ENCODE measurements at regions not wholly inside any gene's neighbourhood (a gene's known extent, or its start where the extent isn't known, plus 50 kb on each side); places are given as distances from the start of the nearest gene placed in this dataset.

GRCh38 chr7:9981742-9982349, 991.8 kb upstream of the PHF14 start:
- TF ChIP-seq CTCF (IDR thresholded peaks at IDR 0.05): no peak
- no peak for TF ChIP-seq POLR2A (IDR thresholded peaks at IDR 0.05)
